ENCODE measurements at regions not wholly inside any gene's neighbourhood (a gene's known extent, or its start where the extent isn't known, plus 50 kb on each side); places are given as distances from the start of the nearest gene placed in this dataset.
"Not testable (repeated sequence)": the region's sequence is repeated elsewhere in the genome, so short reads cannot be mapped to it uniquely, and the experiment has no call there.

DNA sequence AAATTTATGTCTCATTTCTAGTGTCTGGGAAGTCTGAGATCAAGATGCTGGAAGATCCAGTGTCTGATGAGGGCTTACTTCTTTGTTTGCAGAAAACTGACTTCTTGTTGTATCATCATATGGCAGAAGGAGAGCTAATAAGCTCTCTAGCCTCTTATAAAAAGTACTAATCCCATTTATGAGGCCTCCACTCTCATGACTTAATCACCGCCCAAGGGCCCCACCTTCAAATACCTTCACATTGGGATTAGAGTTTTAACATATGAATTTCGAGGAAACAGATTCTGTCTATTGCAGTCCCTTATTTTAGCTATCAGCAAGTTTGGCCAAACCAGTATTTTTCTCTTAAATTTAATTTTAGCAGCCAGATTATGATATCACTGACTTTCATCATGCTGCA is 150.2 kb upstream of the TMPRSS15 start:
- DNase-seq, result no peak

GRCh38 chr21:18567770-18568169 is 164.2 kb upstream of the TMPRSS15 start:
- DNase-seq, result not testable (repeated sequence)

DNA sequence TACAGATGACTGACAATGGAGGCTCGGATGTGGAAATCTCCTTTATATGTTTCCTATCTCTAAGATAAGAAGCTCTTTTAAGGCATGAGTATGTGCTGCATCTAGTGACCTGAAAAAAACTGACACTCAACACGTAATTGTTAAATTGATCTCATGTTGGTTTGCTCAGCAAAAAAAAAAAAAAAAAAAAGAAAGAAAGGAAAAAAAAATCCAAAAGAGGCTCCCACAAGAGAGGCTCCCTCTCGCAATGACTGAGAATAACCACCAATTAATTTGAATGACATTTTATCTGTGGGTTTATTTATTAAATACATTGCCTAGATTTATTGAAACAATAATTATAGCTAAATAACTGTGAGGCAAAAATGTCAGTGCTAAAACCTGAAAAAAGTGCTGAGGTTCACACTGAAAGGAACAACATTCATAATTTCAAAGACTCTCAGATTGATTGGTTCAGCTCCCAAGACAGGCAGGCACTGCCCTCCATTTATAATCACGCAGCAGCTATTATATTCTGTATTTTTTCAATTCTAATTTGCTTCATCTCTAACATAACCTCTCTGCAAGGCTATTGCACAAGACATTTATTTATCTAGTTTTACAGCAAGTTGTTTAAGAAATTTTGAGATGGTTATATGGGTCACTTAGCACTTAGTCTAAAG is 184.5 kb upstream of the TMPRSS15 start:
- no peak for DNase-seq

- DNase-seq, result no peak
Observed at GRCh38 chr21:18601146-18601545, 197.6 kb upstream of the TMPRSS15 start.

- no peak for DNase-seq
Observed at GRCh38 chr21:18602711-18603110, 199.1 kb upstream of the TMPRSS15 start.

DNA sequence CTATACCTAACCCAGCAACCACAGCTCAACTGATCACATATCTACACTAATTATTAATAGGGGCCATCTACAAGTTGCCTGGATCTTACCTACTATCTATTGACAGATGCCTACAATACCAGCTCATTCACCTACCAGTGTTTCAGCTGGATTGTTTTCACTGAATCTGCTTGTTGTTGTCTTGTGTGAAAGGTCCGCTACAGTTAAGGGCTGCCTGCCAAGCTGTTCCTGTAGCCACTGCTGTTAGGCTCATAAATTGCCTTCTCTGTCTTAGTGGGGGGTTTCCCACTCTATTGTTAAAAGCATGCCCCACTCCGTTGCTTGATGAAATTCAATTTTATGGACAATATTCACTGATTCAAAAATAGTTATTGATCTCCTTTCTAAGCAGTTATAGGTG is 199.7 kb upstream of the TMPRSS15 start:
- peak; percentile 100 for DNase-seq

GRCh38 chr21:18603980-18604379 is 200.4 kb upstream of the TMPRSS15 start:
- DNase-seq, result peak; percentile 42

DNA sequence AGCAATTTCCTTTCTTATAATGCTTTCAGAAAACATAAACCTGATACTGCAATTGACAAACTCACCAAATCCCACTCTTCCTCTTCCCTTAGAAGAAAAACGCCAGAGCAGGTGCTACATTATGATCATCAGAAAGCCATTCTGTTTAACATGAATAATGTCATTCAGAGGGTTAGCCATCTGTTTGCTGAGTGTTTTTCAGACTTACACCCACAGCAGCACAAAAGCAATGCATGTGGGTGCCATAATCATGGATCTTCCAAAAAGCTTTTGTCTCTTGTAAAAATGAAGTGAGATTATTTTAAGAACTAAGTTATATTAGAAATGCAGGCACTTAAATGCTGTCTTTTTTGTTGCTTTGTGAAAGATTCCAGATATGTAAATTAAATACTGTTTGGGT is 204.6 kb upstream of the TMPRSS15 start:
- peak; percentile 60 for DNase-seq

DNA sequence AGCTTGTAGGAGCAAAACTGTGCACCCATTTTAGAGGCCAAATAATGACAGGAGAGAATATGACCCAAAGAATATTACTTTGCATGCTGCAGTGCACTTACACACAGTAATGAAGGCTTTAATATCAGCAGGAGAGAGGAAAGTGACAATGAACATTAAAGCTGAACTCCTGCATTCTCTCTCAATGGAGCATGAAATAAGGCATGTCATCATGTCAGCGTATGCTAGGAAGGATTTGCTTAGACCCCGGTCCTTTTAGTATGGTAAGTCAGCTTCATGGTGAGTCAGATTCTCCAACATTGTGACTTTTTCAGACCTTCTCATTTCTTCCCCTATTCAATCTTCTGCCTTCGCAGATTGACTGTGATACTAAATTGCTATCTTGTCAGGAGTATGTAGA is 210.7 kb upstream of the TMPRSS15 start:
- DNase-seq, result no peak

- no peak for DNase-seq
Observed at GRCh38 chr21:18617291-18617690, 213.7 kb upstream of the TMPRSS15 start.

DNA sequence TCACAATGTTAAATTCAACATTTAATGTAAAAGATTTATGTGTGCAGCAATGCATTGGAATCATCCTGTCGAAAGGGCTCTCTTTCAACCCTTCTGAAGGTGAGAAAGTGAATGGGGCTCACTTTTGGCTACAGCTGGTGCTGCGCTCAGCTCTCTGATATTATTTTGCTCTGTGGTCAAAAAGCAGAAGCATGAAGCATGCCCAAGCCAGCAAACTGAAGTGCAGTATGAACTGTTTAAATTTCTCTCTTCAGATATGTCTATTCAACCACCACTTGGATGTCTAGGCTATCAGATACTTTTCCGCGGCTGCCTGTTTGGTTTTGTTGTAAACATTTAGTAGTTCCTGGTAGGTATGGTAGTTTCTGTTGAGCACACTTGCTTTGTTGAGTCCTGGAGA is 216.9 kb upstream of the TMPRSS15 start:
- DNase-seq, result no peak

- no peak for DNase-seq
Observed at GRCh38 chr21:18622383-18622782, 218.8 kb upstream of the TMPRSS15 start.

DNA sequence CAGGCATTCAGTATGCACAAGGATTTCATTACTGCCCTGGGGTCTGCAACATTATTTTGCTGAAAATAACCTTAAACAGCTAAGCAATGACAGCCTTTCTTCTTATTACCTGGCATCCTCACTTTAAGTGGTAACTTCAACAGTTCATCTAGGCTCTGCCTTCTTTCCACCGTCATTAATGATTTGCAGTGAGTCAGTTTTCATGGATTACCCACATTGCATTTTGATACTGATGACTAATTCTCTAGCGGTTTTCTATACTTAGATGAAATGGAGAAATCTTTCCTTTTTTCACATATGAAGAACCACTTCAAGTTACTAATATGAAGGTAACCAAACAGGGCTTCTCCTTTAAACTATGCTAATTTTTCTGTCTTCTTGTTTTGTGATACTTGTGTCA is 226.9 kb upstream of the TMPRSS15 start:
- no peak for DNase-seq

GRCh38 chr21:18636897-18637296 is 233.3 kb upstream of the TMPRSS15 start:
- no peak for DNase-seq

GRCh38 chr21:18646116-18646515 is 242.5 kb upstream of the TMPRSS15 start:
- DNase-seq, result no peak

DNA sequence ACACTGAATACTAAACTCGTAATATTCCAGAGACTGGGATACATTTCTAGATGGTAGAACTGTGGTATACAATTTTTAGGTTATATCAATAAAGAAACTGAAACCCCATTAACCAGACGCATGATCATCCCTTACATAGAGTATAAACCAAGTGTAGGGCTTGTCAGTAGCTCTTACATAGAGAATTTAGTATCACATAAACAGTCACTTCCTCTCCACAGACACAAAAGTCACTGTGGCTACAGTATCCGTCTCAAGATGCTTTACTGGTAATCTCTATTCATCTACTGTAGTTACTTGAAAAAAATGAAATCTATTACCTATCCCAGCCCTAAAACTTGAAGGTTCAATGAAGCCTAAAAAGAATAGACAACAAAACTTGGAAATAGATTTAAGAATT is 252.3 kb upstream of the TMPRSS15 start:
- no peak for DNase-seq

GRCh38 chr21:18661842-18662241 is 258.3 kb upstream of the TMPRSS15 start:
- no peak for DNase-seq

GRCh38 chr21:18663663-18664062 is 260.1 kb upstream of the TMPRSS15 start:
- no peak for DNase-seq

DNA sequence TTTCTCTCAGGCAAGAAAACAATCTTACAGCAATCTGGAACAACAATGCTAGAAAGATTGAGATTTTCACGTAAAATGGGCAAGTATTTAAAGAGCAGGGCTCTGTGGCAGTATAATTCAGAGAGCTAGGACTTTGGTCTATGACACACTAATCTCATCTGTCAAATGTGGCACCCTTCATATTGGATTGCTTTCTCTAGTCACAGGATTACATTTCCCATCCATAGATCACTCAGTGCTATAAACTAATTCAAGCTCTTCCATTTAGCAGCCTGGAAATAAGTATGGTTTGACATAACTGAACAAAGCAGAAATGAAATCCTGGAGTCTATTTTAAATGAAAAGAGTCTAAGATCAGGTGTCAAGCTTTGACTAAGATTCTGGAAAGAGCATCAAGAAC is 263.1 kb upstream of the TMPRSS15 start:
- no peak for DNase-seq

GRCh38 chr21:18673789-18674188 is 270.2 kb upstream of the TMPRSS15 start:
- no peak for DNase-seq

DNA sequence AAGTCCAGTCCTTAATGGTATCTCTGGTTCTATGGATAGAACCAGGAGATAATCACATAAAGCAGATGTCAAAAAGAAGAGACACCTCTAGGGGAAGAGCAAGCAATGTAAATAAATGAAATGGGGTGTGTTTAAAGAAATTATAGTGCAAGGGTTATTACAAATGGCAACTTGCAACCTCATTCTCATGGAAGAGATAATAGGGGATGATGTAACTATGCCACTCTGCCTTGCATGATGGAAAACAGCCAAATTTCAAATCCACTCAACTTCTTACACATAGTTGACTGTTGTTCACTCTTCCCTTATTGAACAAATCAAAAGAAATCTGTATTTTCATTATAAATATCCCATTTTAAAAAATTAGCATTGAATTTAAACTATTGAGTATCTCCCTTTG is 274.0 kb upstream of the TMPRSS15 start:
- DNase-seq, result no peak

GRCh38 chr21:18705971-18706370 is 302.4 kb upstream of the TMPRSS15 start:
- no peak for DNase-seq

DNA sequence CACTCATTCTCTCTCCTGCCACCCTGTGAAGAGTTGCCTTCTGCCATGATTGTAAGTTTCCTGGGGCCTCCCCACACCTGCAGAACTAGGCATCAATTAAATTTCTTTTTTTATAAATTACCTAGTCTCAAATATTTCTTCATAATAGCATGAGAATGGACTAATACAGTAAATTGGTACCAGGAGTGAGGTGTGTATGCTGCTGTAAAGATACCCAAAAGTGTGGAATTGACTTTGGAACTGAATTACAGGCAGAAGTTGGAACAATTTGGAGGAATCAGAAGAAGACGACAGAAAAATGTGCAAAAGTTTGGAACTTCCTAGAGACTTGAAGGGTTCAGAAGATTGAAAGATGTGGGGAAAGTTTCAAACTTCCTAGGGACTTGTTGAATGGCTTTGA is 308.1 kb upstream of the TMPRSS15 start:
- DNase-seq, result no peak

GRCh38 chr21:18715606-18716005 is 312.0 kb upstream of the TMPRSS15 start:
- no peak for DNase-seq

DNA sequence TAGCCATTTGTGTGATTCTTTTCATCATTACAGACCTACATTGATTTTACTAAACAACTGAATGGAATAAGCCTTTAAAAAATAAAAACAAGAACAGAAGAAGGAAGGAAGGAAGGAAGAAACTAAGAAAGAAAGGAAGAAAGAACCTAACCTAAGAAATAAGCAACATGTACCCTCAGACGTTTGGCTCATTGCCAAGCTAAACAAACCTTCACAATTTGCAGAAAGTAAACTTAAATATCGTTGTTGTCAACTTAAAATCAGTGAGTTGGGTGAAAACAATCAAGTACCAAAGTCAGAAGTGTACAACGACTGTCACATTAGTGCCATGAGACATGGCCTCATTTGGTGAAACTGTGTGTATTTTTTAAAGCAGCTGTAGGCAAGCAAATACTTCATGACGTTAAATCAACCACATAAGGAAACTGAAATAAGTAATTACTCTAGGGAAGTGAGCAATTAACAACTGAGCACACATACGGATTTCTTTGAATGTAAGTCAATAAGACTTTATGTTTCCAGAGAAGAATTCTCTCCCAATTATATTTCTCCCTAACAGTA is 313.1 kb upstream of the TMPRSS15 start:
- DNase-seq, result no peak
